HG02610 (cell line): ENCODE measurements at regions not wholly inside any gene's neighbourhood (a gene's known extent, or its start where the extent isn't known, plus 50 kb on each side); places are given as distances from the start of the nearest gene placed in this dataset.

Experiments used
- ATAC-seq: cut with Tn5 transposase; IDR thresholded peaks from one replicate; pipeline ENCODE4 v1.9.1; 2021; ENCODE audit warnings: mild to moderate bottlenecking, moderate library complexity; ENCODE audit not compliant: unreplicated experiment

- no peak for ATAC-seq
Observed at GRCh38 chr16:87056551-87056950, 260.6 kb downstream of the C16orf95 start.

GRCh38 chr16:87057211-87057881 is 259.8 kb downstream of the C16orf95 start:
- no peak for ATAC-seq

GRCh38 chr16:87057951-87058560 is 259.1 kb downstream of the C16orf95 start:
- no peak for ATAC-seq

- no peak for ATAC-seq
Observed at GRCh38 chr16:87058728-87059250, 258.4 kb downstream of the C16orf95 start.

GRCh38 chr16:87060034-87060986 is 256.9 kb downstream of the C16orf95 start:
- ATAC-seq, result no peak

- no peak for ATAC-seq
Observed at GRCh38 chr16:87061243-87061920, 255.8 kb downstream of the C16orf95 start.

- no peak for ATAC-seq
Observed at GRCh38 chr16:87062569-87063442, 254.4 kb downstream of the C16orf95 start.

- ATAC-seq, result no peak
Observed at GRCh38 chr16:87063543-87063942, 253.6 kb downstream of the C16orf95 start.

GRCh38 chr16:87064731-87065445 is 252.3 kb downstream of the C16orf95 start:
- ATAC-seq, result no peak

- ATAC-seq, result no peak
Observed at GRCh38 chr16:87065446-87066132, 251.6 kb downstream of the C16orf95 start.

- no peak for ATAC-seq
Observed at GRCh38 chr16:87066133-87067002, 250.8 kb downstream of the C16orf95 start.

- ATAC-seq, result no peak
Observed at GRCh38 chr16:87067003-87067556, 250.1 kb downstream of the C16orf95 start.

GRCh38 chr16:87067836-87068761 is 249.1 kb downstream of the C16orf95 start:
- no peak for ATAC-seq

- ATAC-seq, result no peak
Observed at GRCh38 chr16:87068762-87069150, 248.4 kb downstream of the C16orf95 start.

- ATAC-seq, result no peak
Observed at GRCh38 chr16:87070657-87071056, 246.5 kb downstream of the C16orf95 start.

- ATAC-seq, result no peak
Observed at GRCh38 chr16:87072101-87072500, 245.1 kb downstream of the C16orf95 start.
